Heart left ventricle (tissue), 13 donors: ENCODE measurements at regions not wholly inside any gene's neighbourhood (a gene's known extent, or its start where the extent isn't known, plus 50 kb on each side); places are given as distances from the start of the nearest gene placed in this dataset.

ENCODE experiments used
- POLR2A ChIP-seq, 2 donors: fragments of 450-650 bp; IDR thresholded peaks; one replicate each; pipeline ENCODE4 v1.6.1; 2017; ENCODE audit warnings: antibody characterized with exemption in 2 of 2, mild to moderate bottlenecking in 2 of 2, moderate library complexity in 2 of 2
- TF ChIP-seq, protein P1 (sequence below), 12 donors: fragments of 200-600 bp; sonication (generic) in 4 of 12; IDR thresholded peaks; one replicate each; pipeline versions ENCODE4 v1.5.0 to v1.8.0; 2018 to 2022; ENCODE audit warnings: antibody characterized with exemption in 12 of 12, mild to moderate bottlenecking in 5 of 12
- donor health status: ischemic (EF 13 %, LVEDD 7.1; RV severe dilation, severe dysfunction).
- donor health status: DM: no; HTN: yes; CAD: no.
- donor health status: DM: no; HTN: no; CAD: no.
- donor health status: ischemic (EF 25% LVEDD 6.9; RV normal size, moderate dysfunction).
- donor health status: ischemic (EF 25% LVEDD 5.7; RV mildly dilated, moderate dysfunction).
- donor health status: ischemic (EF 35%, LVEDD 5.7; RV mildly dilated, moderate dysfunction).
- donor health status: nonischemic (EF 11% LVEDD 7.7; RV severe dilation, severe dysfunction).
- donor health status: DM: yes; HTN: yes; CAD: no.
- donor health status: PGD.
- donor health status: ischemic (EF 29% LVEDD 5.4; RV normal size, mild dysfunction).
- donor health status: nonischemic (EF 23%, LVEDD 6.1; RV moderate dilation, normal function).

DNA sequence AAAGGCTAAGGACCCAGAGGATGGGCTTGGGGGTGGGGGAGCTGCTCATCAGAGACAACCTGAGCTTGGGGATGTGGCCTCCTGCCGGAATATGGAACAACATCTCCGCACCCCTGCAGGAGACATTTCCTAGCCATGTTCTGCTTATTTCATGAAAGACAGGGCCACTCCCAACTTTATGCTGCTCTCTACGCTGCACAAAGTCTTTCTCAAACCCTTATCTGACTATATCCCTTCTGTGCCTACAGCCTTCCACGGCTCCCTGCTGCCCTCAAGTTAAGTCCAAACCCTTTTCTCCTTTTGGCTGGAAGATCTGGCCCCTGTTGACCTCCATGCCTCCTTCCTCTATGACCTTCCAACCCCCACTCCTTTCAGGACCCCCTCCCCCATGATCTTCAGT is 562.0 kb downstream of the MN1 start:
- TF ChIP-seq POLR2A (IDR thresholded peaks at IDR 0.05): no peak
- TF ChIP-seq, protein P1, sequence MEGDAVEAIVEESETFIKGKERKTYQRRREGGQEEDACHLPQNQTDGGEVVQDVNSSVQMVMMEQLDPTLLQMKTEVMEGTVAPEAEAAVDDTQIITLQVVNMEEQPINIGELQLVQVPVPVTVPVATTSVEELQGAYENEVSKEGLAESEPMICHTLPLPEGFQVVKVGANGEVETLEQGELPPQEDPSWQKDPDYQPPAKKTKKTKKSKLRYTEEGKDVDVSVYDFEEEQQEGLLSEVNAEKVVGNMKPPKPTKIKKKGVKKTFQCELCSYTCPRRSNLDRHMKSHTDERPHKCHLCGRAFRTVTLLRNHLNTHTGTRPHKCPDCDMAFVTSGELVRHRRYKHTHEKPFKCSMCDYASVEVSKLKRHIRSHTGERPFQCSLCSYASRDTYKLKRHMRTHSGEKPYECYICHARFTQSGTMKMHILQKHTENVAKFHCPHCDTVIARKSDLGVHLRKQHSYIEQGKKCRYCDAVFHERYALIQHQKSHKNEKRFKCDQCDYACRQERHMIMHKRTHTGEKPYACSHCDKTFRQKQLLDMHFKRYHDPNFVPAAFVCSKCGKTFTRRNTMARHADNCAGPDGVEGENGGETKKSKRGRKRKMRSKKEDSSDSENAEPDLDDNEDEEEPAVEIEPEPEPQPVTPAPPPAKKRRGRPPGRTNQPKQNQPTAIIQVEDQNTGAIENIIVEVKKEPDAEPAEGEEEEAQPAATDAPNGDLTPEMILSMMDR (IDR thresholded peaks at IDR 0.05): no peak
